Activated naive CD4-positive, alpha-beta T cell treated with anti-CD3 and anti-CD28 coated beads for 36 hours (primary cell): ENCODE measurements at regions not wholly inside any gene's neighbourhood (a gene's known extent, or its start where the extent isn't known, plus 50 kb on each side); places are given as distances from the start of the nearest gene placed in this dataset.

Experiments used
- CTCF ChIA-PET: fragments of 350-600 bp; sonication (Branson Sonifier 250); formaldehyde crosslinking; loops from one replicate; lab custom pipeline; 2021; ENCODE audit warnings: antibody characterized with exemption; lab: Charles Lee
- DNase-seq: peaks from one replicate; pipeline ENCODE4 v3.0.0-alpha.2; 2020
- H3K27ac Mint-ChIP-seq: one replicate; pipeline ENCODE4 v1.8.0; 2021; ENCODE audit warnings: mild to moderate bottlenecking, mixed read lengths
- H3K27me3 Mint-ChIP-seq: one replicate; pipeline ENCODE4 v1.8.0; 2021; ENCODE audit warnings: low read depth, mixed read lengths
- H3K36me3 Mint-ChIP-seq: one replicate; pipeline ENCODE4 v1.8.0; 2021; ENCODE audit warnings: low read depth, mixed read lengths
- H3K4me1 Mint-ChIP-seq: one replicate; pipeline ENCODE4 v1.8.0; 2021; ENCODE audit warnings: low read depth, mixed read lengths
- H3K4me3 Mint-ChIP-seq: one replicate; pipeline ENCODE4 v1.8.0; 2021; ENCODE audit warnings: mild to moderate bottlenecking, moderate library complexity, mixed read lengths
- H3K9me3 Mint-ChIP-seq: one replicate; pipeline ENCODE4 v1.8.0; 2021; ENCODE audit warnings: mixed read lengths
- intact Hi-C: fragments of 100-400 bp; cut with micrococcal nuclease; formaldehyde crosslinking; loops from one replicate; pipeline ENCODE4 v1.15.1; 2023

DNA sequence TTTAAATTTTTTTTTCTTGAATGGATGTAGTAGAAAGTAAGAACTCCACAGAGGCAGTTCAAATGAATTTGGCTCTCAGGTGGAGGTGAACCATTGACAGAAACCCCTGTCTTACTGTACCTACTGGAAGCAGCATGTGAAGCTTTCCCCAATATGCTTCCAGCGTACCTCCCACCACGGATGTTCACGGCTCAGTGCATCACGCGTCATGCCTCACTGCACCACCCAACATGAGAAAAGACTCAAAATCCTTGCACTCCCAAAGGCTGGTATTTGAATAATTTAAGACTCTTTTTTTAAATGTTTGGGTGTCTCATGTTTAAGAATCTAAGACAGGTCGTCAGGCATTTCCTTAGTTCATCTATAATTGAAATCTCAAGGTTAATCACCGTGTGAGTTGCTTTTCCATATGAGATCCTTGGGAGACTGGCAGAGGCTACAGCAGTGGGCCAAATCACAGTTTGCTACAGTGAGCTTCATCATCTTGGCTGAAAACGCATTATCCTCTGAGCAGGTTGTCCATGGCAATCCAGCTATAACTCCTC, 846.4 kb downstream of the DCDC2C start:
- Mint-ChIP-seq H3K4me3 (no peak overlapping the region), H3K9me3 (peaks cover 6% of the 10 kb centered on the region), H3K36me3 (no peaks in the 10 kb centered on the region), H3K27ac (no peak overlapping the region), H3K27me3 (no peaks in the 10 kb centered on the region), H3K4me1 (no peaks in the 10 kb centered on the region)
- no peak for DNase-seq
- CTCF ChIA-PET: no interaction called here
- intact Hi-C loops: no loop called here

DNA sequence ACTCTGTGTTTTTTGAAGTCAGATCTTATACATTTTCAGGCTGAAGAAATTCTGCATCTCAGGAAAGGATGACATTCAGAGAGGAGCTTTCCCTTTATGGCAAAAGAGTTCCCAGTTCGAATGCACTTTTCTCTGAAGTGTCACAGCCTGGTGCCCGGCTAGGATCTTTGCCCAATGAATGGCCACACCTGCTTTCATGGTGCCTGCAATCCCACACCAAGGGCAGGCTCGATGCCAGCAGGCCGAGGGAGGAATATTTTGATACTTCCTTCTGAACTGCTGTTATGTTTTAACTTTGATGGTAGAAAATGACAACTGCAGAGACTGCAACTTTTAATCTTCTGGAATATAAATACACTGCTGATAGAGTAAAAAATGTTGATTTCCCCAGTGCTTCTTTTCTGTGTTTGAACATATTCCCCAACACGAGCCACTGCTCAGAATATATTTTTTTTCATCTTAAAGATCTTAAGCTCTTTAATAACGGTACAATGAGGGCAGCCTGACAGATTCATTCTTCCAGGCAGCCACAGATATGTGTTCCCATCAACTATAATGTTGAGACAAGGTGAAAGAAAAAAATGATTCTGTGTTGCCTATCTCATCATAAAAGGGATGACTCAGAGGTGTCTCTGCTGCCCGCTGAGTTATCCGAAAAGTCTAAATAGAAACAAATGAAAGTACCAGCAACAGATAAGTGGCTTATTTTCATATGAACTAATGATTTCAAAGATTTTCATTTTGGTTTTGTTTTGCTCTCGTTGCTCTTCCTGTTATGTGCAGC, 848.5 kb downstream of the DCDC2C start:
- H3K36me3 Mint-ChIP-seq: no peaks in the 10 kb centered on the region
- CTCF ChIA-PET: no interaction called here

DNA sequence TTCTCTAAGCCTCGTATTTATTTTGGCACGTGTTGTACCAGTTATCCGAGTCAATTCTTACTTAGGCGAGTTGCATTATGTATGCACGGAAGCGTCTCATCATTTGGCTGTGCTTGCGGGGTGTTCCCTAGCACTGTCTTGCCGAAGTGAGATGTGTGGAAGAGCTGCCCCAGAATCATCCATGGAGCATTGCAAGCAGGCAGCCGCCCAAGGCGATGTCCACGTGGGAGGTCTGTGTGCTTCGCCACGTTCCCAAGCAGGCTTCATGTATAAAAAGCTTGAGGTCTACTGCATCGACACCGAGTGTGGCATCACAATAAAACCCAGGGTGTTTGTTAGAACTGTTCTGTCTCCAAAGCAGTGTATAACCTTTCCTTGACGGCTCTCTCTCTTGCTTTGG, 849.9 kb downstream of the DCDC2C start:
- H3K36me3 Mint-ChIP-seq: no peaks in the 10 kb centered on the region
- no peak overlapping the region for H3K4me3 Mint-ChIP-seq
- no peaks in the 10 kb centered on the region for H3K27me3 Mint-ChIP-seq
- no peak for DNase-seq
- CTCF ChIA-PET: no interaction called here
- intact Hi-C loops: no loop called here
- peaks cover 5% of the 10 kb centered on the region for H3K9me3 Mint-ChIP-seq
- no peak overlapping the region for H3K27ac Mint-ChIP-seq
- no peaks in the 10 kb centered on the region for H3K4me1 Mint-ChIP-seq

More for the DNA sequence above, 848.5 kb downstream of the DCDC2C start:
- no peak for DNase-seq
- H3K9me3 Mint-ChIP-seq: peaks cover 6% of the 10 kb centered on the region
- intact Hi-C loops: no loop called here
- H3K27ac Mint-ChIP-seq: no peak overlapping the region
- no peaks in the 10 kb centered on the region for H3K27me3 Mint-ChIP-seq
- H3K4me1 Mint-ChIP-seq: no peaks in the 10 kb centered on the region
- H3K4me3 Mint-ChIP-seq: no peak overlapping the region

DNA sequence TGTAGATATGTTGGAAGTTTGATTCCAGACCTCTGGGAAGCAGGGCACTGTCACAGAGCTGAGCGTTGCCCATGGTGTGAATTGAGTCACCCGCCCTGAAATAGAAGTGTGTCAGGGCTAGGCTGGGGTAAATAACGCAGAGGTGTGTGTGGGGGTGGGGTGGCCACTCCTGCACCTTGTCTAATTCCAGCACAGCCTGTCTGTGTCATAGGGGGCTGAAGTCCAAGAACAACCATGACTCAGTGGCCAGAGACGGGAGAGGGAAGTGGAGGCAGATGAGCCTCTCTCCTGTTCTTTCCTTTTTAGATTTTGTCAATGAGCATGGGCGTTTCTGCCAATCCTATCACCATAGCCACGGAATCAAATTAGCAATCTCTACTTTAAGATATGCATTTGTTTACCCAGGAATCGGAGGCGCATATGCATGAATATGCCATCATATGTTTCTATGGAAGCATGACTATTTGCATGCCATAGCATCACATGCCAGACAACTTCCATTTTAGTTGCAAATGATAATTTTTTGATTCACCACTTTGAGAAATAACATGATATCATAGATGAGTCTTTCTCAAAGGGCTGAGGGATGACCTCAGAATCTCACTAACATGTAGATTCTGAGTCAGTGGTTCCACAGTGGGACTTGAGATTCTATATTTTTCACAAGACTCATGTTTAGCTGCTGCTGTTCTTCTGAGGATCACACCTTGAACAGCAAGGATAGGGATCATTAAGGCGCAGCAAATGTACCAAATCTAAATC, 852.9 kb downstream of the DCDC2C start:
- no peaks in the 10 kb centered on the region for H3K4me1 Mint-ChIP-seq
- no peaks in the 10 kb centered on the region for H3K27me3 Mint-ChIP-seq
- no peak overlapping the region for H3K27ac Mint-ChIP-seq
- H3K4me3 Mint-ChIP-seq: no peak overlapping the region
- CTCF ChIA-PET: no interaction called here
- no peaks in the 10 kb centered on the region for H3K36me3 Mint-ChIP-seq
- no peak for DNase-seq
- intact Hi-C loops: no loop called here
- H3K9me3 Mint-ChIP-seq: peaks cover 4% of the 10 kb centered on the region

DNA sequence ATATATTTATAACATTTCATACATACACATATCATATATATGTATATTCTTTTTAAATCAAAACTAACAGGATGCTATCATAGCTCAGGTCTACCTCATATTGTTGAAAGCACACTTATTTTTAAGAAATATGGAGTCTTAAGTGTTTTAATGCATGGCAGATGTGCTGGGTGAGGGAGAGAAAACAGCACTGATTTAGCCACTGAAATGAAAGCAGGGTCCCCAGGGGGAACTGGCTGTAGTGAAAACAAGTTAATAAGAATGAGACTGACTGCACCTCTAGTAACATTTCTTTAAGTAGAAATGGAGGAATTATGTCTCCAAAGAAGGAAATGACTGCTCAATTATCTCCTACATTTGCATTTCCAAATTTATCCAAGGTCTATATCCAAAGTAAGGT, 857.8 kb downstream of the DCDC2C start:
- Mint-ChIP-seq H3K4me1 (no peaks in the 10 kb centered on the region), H3K27ac (no peak overlapping the region), H3K4me3 (no peak overlapping the region), H3K36me3 (no peaks in the 10 kb centered on the region), H3K9me3 (peaks cover 7% of the 10 kb centered on the region), H3K27me3 (no peaks in the 10 kb centered on the region)
- intact Hi-C loops: no loop called here
- CTCF ChIA-PET: no interaction called here
- DNase-seq: no peak

DNA sequence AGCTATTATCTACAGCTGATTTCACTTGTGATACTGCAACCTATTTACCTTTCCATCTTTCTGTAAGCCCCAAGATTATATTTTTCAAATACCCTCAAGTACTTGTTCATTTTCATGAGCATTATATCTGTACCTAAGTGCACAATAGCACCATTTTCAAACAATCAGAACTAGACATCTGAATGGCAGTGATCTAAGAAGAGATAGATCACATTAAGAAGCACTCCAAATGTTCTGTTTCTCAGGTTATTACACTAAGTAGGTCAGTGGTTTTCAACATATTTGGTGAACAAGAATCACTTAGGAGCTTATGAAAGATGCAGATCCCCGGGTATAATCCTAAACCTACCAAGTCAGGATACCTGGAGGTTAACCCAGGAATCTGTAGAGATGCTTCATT, 872.7 kb downstream of the DCDC2C start:
- H3K27me3 Mint-ChIP-seq: no peaks in the 10 kb centered on the region
- no peak overlapping the region for H3K4me3 Mint-ChIP-seq
- DNase-seq: no peak
- H3K36me3 Mint-ChIP-seq: no peaks in the 10 kb centered on the region
- CTCF ChIA-PET: no interaction called here
- intact Hi-C loops: no loop called here
- no peaks in the 10 kb centered on the region for H3K4me1 Mint-ChIP-seq
- peaks cover 3% of the 10 kb centered on the region for H3K9me3 Mint-ChIP-seq
- H3K27ac Mint-ChIP-seq: no peak overlapping the region

DNA sequence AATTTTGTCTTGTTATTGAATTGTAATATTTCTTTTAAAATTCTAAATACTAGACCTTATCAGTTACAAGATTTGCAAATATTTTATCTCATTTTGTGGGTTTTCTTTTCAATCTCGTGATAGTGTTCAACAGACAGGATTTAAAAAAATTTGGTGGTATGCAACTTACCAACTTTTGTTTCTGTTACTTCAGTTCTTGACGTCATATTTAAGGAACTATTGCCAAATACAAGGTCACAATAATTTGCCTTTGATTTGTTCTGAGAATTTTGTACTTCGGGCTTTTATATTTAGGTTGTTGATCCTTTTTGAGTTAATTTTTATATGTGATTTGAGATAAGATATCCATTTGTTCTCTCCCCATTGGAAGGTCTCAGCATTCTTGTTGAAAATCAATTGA, 876.6 kb downstream of the DCDC2C start:
- peaks cover 5% of the 10 kb centered on the region for H3K9me3 Mint-ChIP-seq
- H3K27me3 Mint-ChIP-seq: no peaks in the 10 kb centered on the region
- intact Hi-C loops: no loop called here
- CTCF ChIA-PET: no interaction called here
- no peaks in the 10 kb centered on the region for H3K4me1 Mint-ChIP-seq
- DNase-seq: no peak
- no peak overlapping the region for H3K27ac Mint-ChIP-seq
- H3K4me3 Mint-ChIP-seq: no peak overlapping the region
- no peaks in the 10 kb centered on the region for H3K36me3 Mint-ChIP-seq

DNA sequence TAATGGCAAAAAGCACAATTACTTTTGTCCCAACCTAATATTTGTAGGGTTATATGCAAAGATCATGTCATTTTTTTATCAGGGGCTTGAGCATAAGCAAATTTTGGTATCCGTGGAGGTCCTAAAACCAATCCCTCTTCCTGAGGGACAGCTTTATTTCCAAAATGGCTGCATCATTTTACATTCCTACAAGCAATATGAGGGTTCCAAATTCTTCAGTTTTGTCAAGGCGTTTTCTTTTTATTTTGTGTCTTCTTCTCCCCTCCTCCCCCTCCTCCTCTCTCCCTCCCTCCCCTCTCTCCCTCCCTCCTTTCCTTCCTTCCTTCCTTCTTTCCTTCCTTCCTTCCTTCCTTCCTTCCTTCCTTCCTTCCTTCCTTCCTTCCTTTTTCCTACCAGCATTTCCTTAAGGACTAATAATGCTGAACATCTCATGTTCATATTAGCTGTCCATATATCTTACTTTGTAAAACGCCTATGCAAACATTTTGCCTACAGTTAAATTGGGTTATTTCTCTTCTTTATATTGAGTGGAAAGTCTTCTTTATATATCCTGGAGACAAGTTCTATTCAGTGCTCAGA, 881.8 kb downstream of the DCDC2C start:
- CTCF ChIA-PET: no interaction called here

DNA sequence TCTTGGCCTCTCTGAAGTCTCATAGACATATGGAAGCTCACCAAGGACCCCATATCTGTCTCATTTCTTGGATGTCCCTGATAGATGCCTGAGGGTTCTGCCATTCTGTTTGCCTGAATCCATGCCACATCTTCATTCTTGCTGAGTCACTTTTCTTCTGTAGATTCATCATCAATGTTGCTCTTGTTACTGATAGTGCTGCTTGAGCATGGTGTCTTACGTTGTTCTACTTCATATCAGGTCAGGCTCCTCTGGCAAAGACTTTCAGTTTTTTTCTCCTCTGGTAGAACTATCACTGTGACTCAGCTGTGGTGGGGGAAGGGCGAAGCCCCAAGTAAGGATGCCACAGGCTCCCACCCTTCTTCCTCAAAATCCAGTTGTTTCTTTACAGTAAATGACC, 885.2 kb downstream of the DCDC2C start:
- no peak for DNase-seq
- CTCF ChIA-PET: no interaction called here
- intact Hi-C loops: no loop called here
- Mint-ChIP-seq H3K4me1 (no peaks in the 10 kb centered on the region), H3K27ac (no peak overlapping the region), H3K27me3 (no peaks in the 10 kb centered on the region), H3K36me3 (no peaks in the 10 kb centered on the region), H3K9me3 (peaks cover 7% of the 10 kb centered on the region), H3K4me3 (no peak overlapping the region)

More for the DNA sequence above, 881.8 kb downstream of the DCDC2C start:
- Mint-ChIP-seq H3K4me1 (no peaks in the 10 kb centered on the region), H3K9me3 (peaks cover 4% of the 10 kb centered on the region), H3K4me3 (no peak overlapping the region), H3K27me3 (no peaks in the 10 kb centered on the region), H3K27ac (no peak overlapping the region), H3K36me3 (no peaks in the 10 kb centered on the region)
- DNase-seq: no peak
- intact Hi-C loops: no loop called here

DNA sequence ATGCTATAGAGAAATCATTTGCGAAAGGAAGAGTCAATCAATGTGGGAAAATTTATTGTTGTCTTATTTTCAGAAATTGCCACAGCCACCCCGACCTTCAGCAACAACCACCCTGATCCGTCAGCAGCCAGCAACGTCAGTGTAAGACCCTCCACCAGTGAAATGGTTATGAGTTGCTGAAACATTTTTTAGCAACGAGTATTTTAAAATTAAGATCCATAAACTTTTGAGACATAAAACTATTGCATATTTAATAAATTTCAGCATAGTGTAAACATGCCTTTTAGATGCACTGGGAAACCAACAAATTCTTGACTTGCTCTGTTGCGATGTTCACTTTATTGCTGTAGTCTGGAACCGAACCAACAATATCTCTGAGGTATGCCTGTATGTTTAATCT, 887.9 kb downstream of the DCDC2C start:
- Mint-ChIP-seq H3K9me3 (peaks cover 4% of the 10 kb centered on the region), H3K36me3 (no peaks in the 10 kb centered on the region), H3K4me3 (no peak overlapping the region), H3K27me3 (no peaks in the 10 kb centered on the region), H3K4me1 (no peaks in the 10 kb centered on the region), H3K27ac (no peak overlapping the region)
- intact Hi-C loops: no loop called here
- DNase-seq: no peak
- CTCF ChIA-PET: no interaction called here

DNA sequence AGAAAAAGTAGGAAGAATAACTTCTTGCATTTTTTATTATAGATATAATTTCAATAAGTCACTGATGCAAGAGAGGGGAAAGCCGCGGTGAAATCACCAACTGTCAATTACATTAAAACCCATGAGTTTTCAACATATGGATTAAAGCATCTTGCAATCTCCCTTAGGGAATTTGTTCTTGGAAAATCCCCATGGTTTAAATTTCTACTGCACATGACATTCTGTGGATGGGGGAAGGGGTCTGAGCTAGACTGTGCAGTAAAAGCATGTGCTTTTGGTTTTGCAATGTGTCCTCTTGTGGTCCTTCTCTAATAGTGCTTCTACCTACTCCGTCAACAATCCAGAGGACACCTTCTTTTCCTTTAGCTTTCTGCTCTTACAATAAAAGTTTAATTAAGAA, 894.0 kb downstream of the DCDC2C start:
- H3K36me3 Mint-ChIP-seq: no peaks in the 10 kb centered on the region
- no peaks in the 10 kb centered on the region for H3K27me3 Mint-ChIP-seq
- no peak for DNase-seq
- no peak overlapping the region for H3K4me3 Mint-ChIP-seq
- H3K9me3 Mint-ChIP-seq: peaks cover 5% of the 10 kb centered on the region
- H3K4me1 Mint-ChIP-seq: no peaks in the 10 kb centered on the region
- CTCF ChIA-PET: no interaction called here
- H3K27ac Mint-ChIP-seq: no peak overlapping the region
- intact Hi-C loops: no loop called here

DNA sequence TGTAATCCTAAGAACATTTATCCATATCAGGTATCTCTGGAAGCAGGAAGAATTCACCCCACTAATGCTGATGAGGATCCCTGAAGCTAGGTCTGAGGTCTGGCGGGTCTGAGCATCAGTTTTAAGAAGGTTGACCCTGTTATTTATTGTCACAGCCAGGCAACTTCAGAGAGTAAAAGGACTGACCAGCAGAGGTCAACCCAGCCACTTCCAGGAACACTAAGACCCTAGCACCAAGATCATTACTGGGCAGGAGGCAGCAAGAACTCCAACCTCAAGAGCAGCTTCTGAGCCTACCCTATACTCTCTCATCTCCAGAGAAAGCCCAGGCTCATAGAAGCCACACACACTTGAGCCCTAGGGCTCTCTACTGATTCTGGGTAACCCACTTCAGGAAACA, 901.4 kb downstream of the DCDC2C start:
- Mint-ChIP-seq H3K36me3 (no peaks in the 10 kb centered on the region), H3K27me3 (no peaks in the 10 kb centered on the region), H3K4me3 (no peak overlapping the region), H3K9me3 (no peaks in the 10 kb centered on the region), H3K27ac (no peak overlapping the region), H3K4me1 (no peaks in the 10 kb centered on the region)
- CTCF ChIA-PET: no interaction called here
- intact Hi-C loops: no loop called here
- DNase-seq: no peak
